Left lung (tissue), 4 donors: ENCODE measurements at regions not wholly inside any gene's neighbourhood (a gene's known extent, or its start where the extent isn't known, plus 50 kb on each side); places are given as distances from the start of the nearest gene placed in this dataset.

Experiments
- ATAC-seq: fragments of 200-7000 bp; cut with Tn5 transposase; one replicate; pipeline ENCODE4 v1.9.1; 2020; ENCODE audit warnings: moderate library complexity
- DNase-seq, 4 donors: peaks; one replicate each; pipeline ENCODE4 v3.0.0-alpha.2; 2013 to 2020
- H3K27ac ChIP-seq, 2 donors: fragments of 200-600 bp; sonication (generic) in 1 of 2; one replicate each; pipeline versions ENCODE4 v1.5.0 to v1.8.0; 2020 to 2021
- H3K27me3 ChIP-seq, 2 donors: fragments of 200-600 bp; sonication (generic) in 1 of 2; one replicate each; pipeline versions ENCODE4 v1.5.0 to v1.8.0; 2020 to 2021
- H3K36me3 ChIP-seq, 2 donors: fragments of 200-600 bp; sonication (generic) in 1 of 2; one replicate each; pipeline versions ENCODE4 v1.5.0 to v1.8.0; 2020 to 2021
- H3K4me1 ChIP-seq, 2 donors: fragments of 200-600 bp; one replicate each; pipeline ENCODE4 v1.8.0; 2021
- H3K4me3 ChIP-seq, 2 donors: fragments of 200-600 bp; sonication (generic) in 1 of 2; one replicate each; pipeline versions ENCODE4 v1.5.0 to v1.8.0; 2020 to 2021; ENCODE audit warnings: mild to moderate bottlenecking in 1 of 2
- H3K9me3 ChIP-seq, 2 donors: fragments of 200-600 bp; sonication (generic) in 1 of 2; one replicate each; pipeline versions ENCODE4 v1.5.0 to v1.8.0; 2020 to 2021
- CTCF ChIP-seq, 2 donors: fragments of 200-600 bp; sonication (generic) in 1 of 2; IDR thresholded peaks; one replicate each; pipeline versions ENCODE4 v1.5.0 to v1.8.0; 2021; ENCODE audit warnings: antibody characterized with exemption in 2 of 2
- intact Hi-C, 2 donors: fragments of 100-400 bp; cut with DNase I; formaldehyde crosslinking; loops; one replicate each; pipeline versions ENCODE4 v1.11.2 to v1.14.2; 2022
- donor health status: DM: no; HTN: yes; CAD: no.
- donor health status: DM: no; HTN: no; CAD: no.

- ATAC-seq = no peak
Measured at GRCh38 chr5:104429911-104430310, 867.3 kb upstream of the NUDT12 start.

GRCh38 chr5:104421431-104421830, 858.8 kb upstream of the NUDT12 start:
- no peak for DNase-seq

More at GRCh38 chr5:104429911-104430310, 867.3 kb upstream of the NUDT12 start:
- no peak for DNase-seq
- H3K36me3 ChIP-seq = no peaks in the 10 kb centered on the region
- H3K27ac ChIP-seq = no peak overlapping the region
- TF ChIP-seq CTCF (IDR thresholded peaks at IDR 0.05) = no peak
- H3K4me3 ChIP-seq = no peak overlapping the region
- no peaks in the 10 kb centered on the region for H3K27me3 ChIP-seq
- H3K4me1 ChIP-seq = no peaks in the 10 kb centered on the region
- intact Hi-C loops = no loop called here
- H3K9me3 ChIP-seq = no peaks in the 10 kb centered on the region

GRCh38 chr5:104418056-104418455, 855.5 kb upstream of the NUDT12 start:
- H3K4me3 ChIP-seq = no peak overlapping the region
- no peak overlapping the region for H3K27ac ChIP-seq
- DNase-seq = no peak
- H3K4me1 ChIP-seq = no peaks in the 10 kb centered on the region
- H3K36me3 ChIP-seq = no peaks in the 10 kb centered on the region
- no peaks in the 10 kb centered on the region for H3K27me3 ChIP-seq
- no peaks in the 10 kb centered on the region for H3K9me3 ChIP-seq
- intact Hi-C loops = no loop called here
- no peak for ATAC-seq
- TF ChIP-seq CTCF (IDR thresholded peaks at IDR 0.05) = no peak

More at GRCh38 chr5:104421431-104421830, 858.8 kb upstream of the NUDT12 start:
- H3K27ac ChIP-seq = no peak overlapping the region
- no peaks in the 10 kb centered on the region for H3K9me3 ChIP-seq
- no peaks in the 10 kb centered on the region for H3K4me1 ChIP-seq
- no peaks in the 10 kb centered on the region for H3K27me3 ChIP-seq
- ATAC-seq = no peak
- no peaks in the 10 kb centered on the region for H3K36me3 ChIP-seq
- intact Hi-C loops = no loop called here
- no peak for TF ChIP-seq CTCF (IDR thresholded peaks at IDR 0.05)
- no peak overlapping the region for H3K4me3 ChIP-seq

- Histone ChIP-seq H3K27ac (no peak overlapping the region), H3K27me3 (no peaks in the 10 kb centered on the region), H3K4me3 (no peak overlapping the region), H3K4me1 (no peaks in the 10 kb centered on the region), H3K36me3 (no peaks in the 10 kb centered on the region), H3K9me3 (no peaks in the 10 kb centered on the region)
- intact Hi-C loops = no loop called here
- DNase-seq (no peak), ATAC-seq (peak; percentile 71)
- no peak for TF ChIP-seq CTCF (IDR thresholded peaks at IDR 0.05)
Measured at GRCh38 chr5:104412649-104413240, 850.2 kb upstream of the NUDT12 start.

GRCh38 chr5:104400941-104401340, 838.4 kb upstream of the NUDT12 start:
- Histone ChIP-seq H3K9me3 (peaks cover 0 to 13% of the 10 kb centered on the region in 2 donors), H3K4me1 (no peaks in the 10 kb centered on the region), H3K36me3 (no peaks in the 10 kb centered on the region), H3K27ac (no peak overlapping the region), H3K27me3 (no peaks in the 10 kb centered on the region), H3K4me3 (no peak overlapping the region)
- DNase-seq (no peak), ATAC-seq (no peak)
- TF ChIP-seq CTCF (IDR thresholded peaks at IDR 0.05) = no peak
- intact Hi-C loops = no loop called here
